ENCODE measurements at regions not wholly inside any gene's neighbourhood (a gene's known extent, or its start where the extent isn't known, plus 50 kb on each side); places are given as distances from the start of the nearest gene placed in this dataset.

DNA sequence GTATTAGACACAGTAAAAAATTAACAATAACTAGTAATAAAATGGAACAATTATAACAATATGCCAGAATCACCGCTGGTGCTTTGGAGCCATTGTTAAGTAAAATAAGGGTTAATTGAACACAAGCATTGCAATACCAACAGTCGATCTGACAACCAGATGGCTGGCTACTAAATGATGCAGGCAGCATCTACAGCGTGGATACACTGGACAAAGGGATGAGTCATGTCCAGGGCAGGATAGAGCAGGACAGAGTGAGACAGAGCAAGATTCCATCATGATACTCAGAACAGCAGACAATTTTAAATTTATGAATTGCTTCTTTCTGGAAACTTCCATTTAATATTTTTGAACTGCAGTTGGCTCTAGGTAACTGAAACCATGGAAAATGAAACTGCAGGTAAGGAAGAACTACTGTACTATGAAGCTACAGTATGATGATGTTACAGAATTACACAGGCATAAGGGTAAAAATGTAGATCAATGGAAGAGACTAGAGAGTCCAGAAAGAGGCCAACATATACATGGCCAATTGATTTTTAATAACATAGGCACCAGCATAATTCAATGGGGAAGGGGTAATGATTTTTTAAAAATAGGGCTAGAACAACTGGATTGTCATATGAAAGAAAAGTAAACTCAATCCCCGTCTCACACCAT is 168.7 kb downstream of the RRAGC start:
- WGBS, 2 donors, result 57 to 59% methylated on average over 4 of the region's 4 CpGs
- ATAC-seq (ENCODE audit: low FRiP score) (no peak), DNase-seq (no peak)
- intact Hi-C loops (cut with DNase I), result no loop called here
- Histone ChIP-seq H3K4me1 (ENCODE audit: control insufficient read depth in 1 of 2, insufficient read depth in 2 of 2, low read length in 2 of 2) (no peaks in the 10 kb centered on the region), H3K36me3 (ENCODE audit: control insufficient read depth in 1 of 2, insufficient read depth in 2 of 2, low read length in 1 of 2) (no peaks in the 10 kb centered on the region), H3K27ac (ENCODE audit: low read depth in 1 of 2, low read length in 2 of 2) (no peak overlapping the region), H3K27me3 (ENCODE audit: control insufficient read depth in 1 of 2, insufficient read depth in 2 of 2, low read length in 1 of 2) (peaks cover 0 to 1% of the 10 kb centered on the region in 2 donors), H3K4me3 (ENCODE audit: low read length in 2 of 2) (no peak overlapping the region), H3K9me3 (ENCODE audit: control insufficient read depth, low read length) (peaks cover 2% of the 10 kb centered on the region)

DNA sequence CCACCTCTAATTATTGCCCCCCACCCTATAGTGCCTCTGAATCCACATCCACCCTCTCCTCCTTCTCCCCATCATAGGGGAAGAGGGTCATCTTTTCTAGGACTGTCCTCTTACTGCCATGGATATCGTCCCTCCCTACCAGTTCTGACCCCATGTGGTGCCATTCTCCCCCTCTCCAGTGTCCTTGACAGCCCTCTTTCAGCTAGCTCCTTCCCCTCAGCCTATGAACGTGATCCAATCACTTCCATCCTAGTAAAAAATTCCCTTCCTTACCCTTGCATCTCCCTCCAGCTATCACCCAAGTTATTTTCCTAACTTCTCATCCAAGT is 172.7 kb downstream of the RRAGC start:
- no peak for ATAC-seq (ENCODE audit: low FRiP score)
- Histone ChIP-seq H3K9me3 (ENCODE audit: control insufficient read depth, low read length) (no peaks in the 10 kb centered on the region), H3K4me1 (ENCODE audit: control insufficient read depth in 1 of 2, insufficient read depth in 2 of 2, low read length in 2 of 2) (no peaks in the 10 kb centered on the region), H3K4me3 (ENCODE audit: low read length in 2 of 2) (no peak overlapping the region), H3K36me3 (ENCODE audit: control insufficient read depth in 1 of 2, insufficient read depth in 2 of 2, low read length in 1 of 2) (no peaks in the 10 kb centered on the region), H3K27me3 (ENCODE audit: control insufficient read depth in 1 of 2, insufficient read depth in 2 of 2, low read length in 1 of 2) (peaks cover 0 to 1% of the 10 kb centered on the region in 2 donors), H3K27ac (ENCODE audit: low read depth in 1 of 2, low read length in 2 of 2) (no peak overlapping the region)
- 14 to 39% methylated on average over 2 of the region's 2 CpGs for WGBS, 2 donors
- DNase-seq, result no peak
- intact Hi-C loops (cut with DNase I), result no loop called here

- no peak for DNase-seq
- WGBS, 2 donors, result 77 to 78% methylated on average over 14 of the region's 14 CpGs
These were observed 173.2 kb downstream of the RRAGC start for GRCh38 chr1:38686167-38686926.

GRCh38 chr1:38685388-38685787 is 174.2 kb downstream of the RRAGC start:
- intact Hi-C loops (cut with DNase I), result no loop called here
- no peak for DNase-seq
- no peaks in the 10 kb centered on the region for H3K36me3 ChIP-seq (ENCODE audit: control insufficient read depth in 1 of 2, insufficient read depth in 2 of 2, low read length in 1 of 2)
- WGBS, 2 donors, result 57 to 62% methylated on average over 6 of the region's 6 CpGs
- no peaks in the 10 kb centered on the region for H3K9me3 ChIP-seq (ENCODE audit: control insufficient read depth, low read length)
- no peak overlapping the region for H3K27ac ChIP-seq (ENCODE audit: low read depth in 1 of 2, low read length in 2 of 2)
- H3K4me1 ChIP-seq (ENCODE audit: control insufficient read depth in 1 of 2, insufficient read depth in 2 of 2, low read length in 2 of 2), result no peaks in the 10 kb centered on the region
- H3K27me3 ChIP-seq (ENCODE audit: control insufficient read depth in 1 of 2, insufficient read depth in 2 of 2, low read length in 1 of 2), result peaks cover 0 to 1% of the 10 kb centered on the region in 2 donors
- ATAC-seq (ENCODE audit: low FRiP score), result no peak
- H3K4me3 ChIP-seq (ENCODE audit: low read length in 2 of 2), result no peak overlapping the region

More at GRCh38 chr1:38686167-38686926, 173.2 kb downstream of the RRAGC start:
- intact Hi-C loops (cut with DNase I), result no loop called here
- Histone ChIP-seq H3K27me3 (ENCODE audit: control insufficient read depth in 1 of 2, insufficient read depth in 2 of 2, low read length in 1 of 2) (peaks cover 0 to 1% of the 10 kb centered on the region in 2 donors), H3K4me3 (ENCODE audit: low read length in 2 of 2) (no peak overlapping the region), H3K36me3 (ENCODE audit: control insufficient read depth in 1 of 2, insufficient read depth in 2 of 2, low read length in 1 of 2) (no peaks in the 10 kb centered on the region), H3K4me1 (ENCODE audit: control insufficient read depth in 1 of 2, insufficient read depth in 2 of 2, low read length in 2 of 2) (no peaks in the 10 kb centered on the region), H3K9me3 (ENCODE audit: control insufficient read depth, low read length) (no peaks in the 10 kb centered on the region), H3K27ac (ENCODE audit: low read depth in 1 of 2, low read length in 2 of 2) (no peak overlapping the region)
- no peak for ATAC-seq (ENCODE audit: low FRiP score)

GRCh38 chr1:38680801-38681510 is 178.6 kb downstream of the RRAGC start:
- H3K27me3 ChIP-seq (ENCODE audit: control insufficient read depth in 1 of 2, insufficient read depth in 2 of 2, low read length in 1 of 2), result no peaks in the 10 kb centered on the region
- ATAC-seq (ENCODE audit: low FRiP score), result no peak
- H3K4me1 ChIP-seq (ENCODE audit: control insufficient read depth in 1 of 2, insufficient read depth in 2 of 2, low read length in 2 of 2), result no peaks in the 10 kb centered on the region
- no peak overlapping the region for H3K27ac ChIP-seq (ENCODE audit: low read depth in 1 of 2, low read length in 2 of 2)
- H3K9me3 ChIP-seq (ENCODE audit: control insufficient read depth, low read length), result no peaks in the 10 kb centered on the region
- WGBS, 2 donors, result 29 to 33% methylated on average over 5 of the region's 5 CpGs
- intact Hi-C loops (cut with DNase I), result no loop called here
- no peak overlapping the region for H3K4me3 ChIP-seq (ENCODE audit: low read length in 2 of 2)
- no peak for DNase-seq
- no peaks in the 10 kb centered on the region for H3K36me3 ChIP-seq (ENCODE audit: control insufficient read depth in 1 of 2, insufficient read depth in 2 of 2, low read length in 1 of 2)

- DNase-seq (no peak), ATAC-seq (ENCODE audit: low FRiP score) (no peak)
- Histone ChIP-seq H3K9me3 (ENCODE audit: control insufficient read depth, low read length) (no peaks in the 10 kb centered on the region), H3K4me3 (ENCODE audit: low read length in 2 of 2) (no peak overlapping the region), H3K27ac (ENCODE audit: low read depth in 1 of 2, low read length in 2 of 2) (no peak overlapping the region), H3K36me3 (ENCODE audit: control insufficient read depth in 1 of 2, insufficient read depth in 2 of 2, low read length in 1 of 2) (no peaks in the 10 kb centered on the region), H3K27me3 (ENCODE audit: control insufficient read depth in 1 of 2, insufficient read depth in 2 of 2, low read length in 1 of 2) (no peaks in the 10 kb centered on the region), H3K4me1 (ENCODE audit: control insufficient read depth in 1 of 2, insufficient read depth in 2 of 2, low read length in 2 of 2) (no peaks in the 10 kb centered on the region)
- intact Hi-C loops (cut with DNase I), result no loop called here
- 75 to 77% methylated on average over 2 of the region's 2 CpGs for WGBS, 2 donors
These were observed 181.8 kb downstream of the RRAGC start for GRCh38 chr1:38677756-38678155.

DNA sequence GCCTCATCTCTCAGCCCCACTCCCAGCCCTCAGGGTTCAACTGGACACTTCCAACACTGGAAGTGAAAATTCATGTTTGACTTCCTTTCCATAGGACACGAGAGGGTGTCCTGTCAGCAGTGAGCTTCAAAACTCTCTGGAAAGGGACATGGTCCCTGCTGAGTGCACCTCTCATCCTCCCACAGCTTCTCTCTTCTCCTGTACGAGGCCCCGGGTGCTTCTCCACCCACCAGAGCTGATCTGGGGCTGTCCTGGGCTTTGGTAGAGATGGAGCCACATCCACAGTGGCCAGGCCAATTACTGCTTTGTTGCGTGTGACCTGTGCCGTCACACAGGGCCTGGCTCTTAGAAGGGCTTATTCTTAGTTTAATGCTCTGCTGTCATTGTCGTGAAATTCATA is 182.3 kb downstream of the RRAGC start:
- H3K27me3 ChIP-seq (ENCODE audit: control insufficient read depth in 1 of 2, insufficient read depth in 2 of 2, low read length in 1 of 2), result no peaks in the 10 kb centered on the region
- H3K36me3 ChIP-seq (ENCODE audit: control insufficient read depth in 1 of 2, insufficient read depth in 2 of 2, low read length in 1 of 2), result no peaks in the 10 kb centered on the region
- H3K27ac ChIP-seq (ENCODE audit: low read depth in 1 of 2, low read length in 2 of 2), result no peak overlapping the region
- no peaks in the 10 kb centered on the region for H3K4me1 ChIP-seq (ENCODE audit: control insufficient read depth in 1 of 2, insufficient read depth in 2 of 2, low read length in 2 of 2)
- no peak overlapping the region for H3K4me3 ChIP-seq (ENCODE audit: low read length in 2 of 2)
- DNase-seq (no peak), ATAC-seq (ENCODE audit: low FRiP score) (no peak)
- no peaks in the 10 kb centered on the region for H3K9me3 ChIP-seq (ENCODE audit: control insufficient read depth, low read length)
- WGBS, 2 donors, result 85% methylated on average over 6 of the region's 6 CpGs
- intact Hi-C loops (cut with DNase I), result no loop called here

DNA sequence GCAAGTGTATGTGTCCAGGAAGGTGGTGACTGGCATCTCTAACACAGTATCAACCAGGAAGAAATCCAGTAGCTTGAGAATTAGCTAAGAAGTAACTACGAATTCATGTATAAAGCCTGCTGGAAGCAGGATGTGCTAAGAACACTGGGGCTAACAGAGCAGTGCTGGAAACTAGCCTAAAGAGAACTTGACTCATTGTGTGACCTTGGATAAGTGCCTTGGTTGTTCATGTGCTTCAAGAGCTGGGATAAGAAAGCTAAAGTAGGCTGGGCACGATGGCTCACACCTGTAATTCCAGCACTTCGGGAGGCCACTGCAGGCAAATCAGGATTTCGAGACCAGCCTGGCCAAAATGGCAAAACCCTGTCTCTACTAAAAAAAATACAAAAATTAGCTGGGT is 186.9 kb downstream of the RRAGC start:
- Histone ChIP-seq H3K36me3 (ENCODE audit: control insufficient read depth in 1 of 2, insufficient read depth in 2 of 2, low read length in 1 of 2) (no peaks in the 10 kb centered on the region), H3K27ac (ENCODE audit: low read depth in 1 of 2, low read length in 2 of 2) (no peak overlapping the region), H3K9me3 (ENCODE audit: control insufficient read depth, low read length) (peaks cover 3% of the 10 kb centered on the region), H3K4me1 (ENCODE audit: control insufficient read depth in 1 of 2, insufficient read depth in 2 of 2, low read length in 2 of 2) (no peaks in the 10 kb centered on the region), H3K27me3 (ENCODE audit: control insufficient read depth in 1 of 2, insufficient read depth in 2 of 2, low read length in 1 of 2) (peaks cover 0 to 2% of the 10 kb centered on the region in 2 donors), H3K4me3 (ENCODE audit: low read length in 2 of 2) (no peak overlapping the region)
- 78 to 83% methylated on average over 4 of the region's 4 CpGs for WGBS, 2 donors
- intact Hi-C loops (cut with DNase I), result no loop called here
- DNase-seq, result no peak
- no peak for ATAC-seq (ENCODE audit: low FRiP score)

Data from aorta (tissue), 5 donors.